ENCODE measurements at regions not wholly inside any gene's neighbourhood (a gene's known extent, or its start where the extent isn't known, plus 50 kb on each side); places are given as distances from the start of the nearest gene placed in this dataset.
A peak's percentile ranks its signal among the peaks of the same experiment; 100 is the strongest.

DNA sequence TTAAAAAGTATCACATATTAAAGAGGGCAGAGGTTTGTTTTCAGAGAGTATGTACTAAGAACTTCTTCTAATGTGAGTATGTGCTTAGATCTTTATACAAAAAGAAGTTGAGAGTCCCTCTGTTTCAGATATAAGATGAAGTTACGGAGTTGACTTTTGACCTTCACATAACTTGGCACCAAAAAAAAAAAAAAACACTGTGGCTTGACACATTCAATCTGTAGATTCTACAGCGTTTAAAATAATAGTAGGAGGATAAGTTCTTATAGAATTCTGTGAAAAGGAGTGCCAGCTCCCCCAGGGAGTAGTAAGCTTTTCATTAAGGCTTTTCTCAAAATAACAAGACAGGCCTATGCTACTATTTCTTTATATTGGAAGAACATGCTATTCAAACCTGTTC lies 105.4 kb upstream of the LRP1B start:
- H3K9me3 ChIP-seq: no peaks in the 10 kb centered on the region
- ATAC-seq (no peak), DNase-seq (no peak)
- H3K4me1 ChIP-seq: no peaks in the 10 kb centered on the region
- H3K27me3 ChIP-seq (ENCODE audit: insufficient read depth in 3 of 3, low read length in 2 of 3): no peaks in the 10 kb centered on the region
- no peak overlapping the region for H3K4me3 ChIP-seq
- intact Hi-C loops (cut with DNase I): no loop called here
- TF ChIP-seq, protein P1, sequence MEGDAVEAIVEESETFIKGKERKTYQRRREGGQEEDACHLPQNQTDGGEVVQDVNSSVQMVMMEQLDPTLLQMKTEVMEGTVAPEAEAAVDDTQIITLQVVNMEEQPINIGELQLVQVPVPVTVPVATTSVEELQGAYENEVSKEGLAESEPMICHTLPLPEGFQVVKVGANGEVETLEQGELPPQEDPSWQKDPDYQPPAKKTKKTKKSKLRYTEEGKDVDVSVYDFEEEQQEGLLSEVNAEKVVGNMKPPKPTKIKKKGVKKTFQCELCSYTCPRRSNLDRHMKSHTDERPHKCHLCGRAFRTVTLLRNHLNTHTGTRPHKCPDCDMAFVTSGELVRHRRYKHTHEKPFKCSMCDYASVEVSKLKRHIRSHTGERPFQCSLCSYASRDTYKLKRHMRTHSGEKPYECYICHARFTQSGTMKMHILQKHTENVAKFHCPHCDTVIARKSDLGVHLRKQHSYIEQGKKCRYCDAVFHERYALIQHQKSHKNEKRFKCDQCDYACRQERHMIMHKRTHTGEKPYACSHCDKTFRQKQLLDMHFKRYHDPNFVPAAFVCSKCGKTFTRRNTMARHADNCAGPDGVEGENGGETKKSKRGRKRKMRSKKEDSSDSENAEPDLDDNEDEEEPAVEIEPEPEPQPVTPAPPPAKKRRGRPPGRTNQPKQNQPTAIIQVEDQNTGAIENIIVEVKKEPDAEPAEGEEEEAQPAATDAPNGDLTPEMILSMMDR (IDR thresholded peaks at IDR 0.05): no peak
- WGBS, 3 donors: 52 to 64% (median 63%) methylated on average over 2 of the region's 2 CpGs
- no peaks in the 10 kb centered on the region for H3K36me3 ChIP-seq (ENCODE audit: insufficient read depth in 1 of 2, low read depth in 1 of 2)
- H3K27ac ChIP-seq: no peak overlapping the region

DNA sequence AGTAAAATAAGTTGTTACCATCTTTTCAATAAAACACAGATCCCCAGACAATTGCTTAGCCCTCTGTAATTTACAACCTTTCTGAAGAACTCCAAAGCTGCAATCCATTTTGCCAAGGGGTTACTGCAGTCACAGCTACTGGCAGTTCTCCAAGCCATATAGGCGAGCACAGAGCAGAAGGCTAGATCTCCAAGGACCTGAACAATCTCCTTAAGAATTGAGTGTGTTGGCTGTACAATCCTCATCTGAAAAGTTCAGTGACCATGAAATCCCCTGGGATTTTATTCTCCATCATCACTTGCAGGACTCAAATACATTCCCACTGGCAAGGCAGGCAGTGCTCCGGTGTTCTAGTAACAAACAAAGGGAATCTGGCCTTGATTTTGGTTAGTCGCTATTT lies 103.9 kb upstream of the LRP1B start:
- ATAC-seq: no peak
- no peaks in the 10 kb centered on the region for H3K27me3 ChIP-seq (ENCODE audit: insufficient read depth in 3 of 3, low read length in 2 of 3)
- no peaks in the 10 kb centered on the region for H3K9me3 ChIP-seq
- H3K4me1 ChIP-seq: no peaks in the 10 kb centered on the region
- H3K27ac ChIP-seq: no peak overlapping the region
- no peak overlapping the region for H3K4me3 ChIP-seq
- TF ChIP-seq, protein P1 (IDR thresholded peaks at IDR 0.05): no peak
- 19 to 38% (median 29%) methylated on average over 3 of the region's 3 CpGs for WGBS, 3 donors
- DNase-seq: peak in 1 of 2 donors; percentile 19
- H3K36me3 ChIP-seq (ENCODE audit: insufficient read depth in 1 of 2, low read depth in 1 of 2): no peaks in the 10 kb centered on the region
- intact Hi-C loops (cut with DNase I): no loop called here

DNA sequence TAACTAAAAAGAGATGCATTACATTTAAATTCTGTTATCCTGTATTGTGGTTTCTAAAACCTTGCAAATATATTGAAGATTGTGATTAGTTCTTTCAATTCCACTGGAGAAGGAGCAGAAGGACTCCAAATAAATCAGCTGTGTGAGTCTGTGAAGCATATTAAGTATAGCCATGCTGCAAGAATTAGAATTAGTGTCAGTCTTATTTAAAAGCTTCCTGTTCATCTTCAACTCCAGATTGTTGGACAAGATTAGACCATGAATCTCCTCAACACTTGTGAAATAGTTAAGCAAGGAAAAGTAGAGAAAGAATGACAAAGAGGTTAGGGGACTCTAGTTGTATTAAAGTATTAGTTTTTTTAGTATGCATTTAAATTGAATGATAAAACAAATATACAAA lies 92.5 kb upstream of the LRP1B start:
- Histone ChIP-seq H3K9me3 (no peaks in the 10 kb centered on the region), H3K36me3 (ENCODE audit: insufficient read depth in 1 of 2, low read depth in 1 of 2) (no peaks in the 10 kb centered on the region), H3K4me3 (no peak overlapping the region), H3K27me3 (ENCODE audit: insufficient read depth in 3 of 3, low read length in 2 of 3) (no peaks in the 10 kb centered on the region), H3K27ac (no peak overlapping the region), H3K4me1 (no peaks in the 10 kb centered on the region)
- TF ChIP-seq, protein P1 (IDR thresholded peaks at IDR 0.05): no peak
- no peak for ATAC-seq
- no peak for DNase-seq
- intact Hi-C loops (cut with DNase I): no loop called here

DNA sequence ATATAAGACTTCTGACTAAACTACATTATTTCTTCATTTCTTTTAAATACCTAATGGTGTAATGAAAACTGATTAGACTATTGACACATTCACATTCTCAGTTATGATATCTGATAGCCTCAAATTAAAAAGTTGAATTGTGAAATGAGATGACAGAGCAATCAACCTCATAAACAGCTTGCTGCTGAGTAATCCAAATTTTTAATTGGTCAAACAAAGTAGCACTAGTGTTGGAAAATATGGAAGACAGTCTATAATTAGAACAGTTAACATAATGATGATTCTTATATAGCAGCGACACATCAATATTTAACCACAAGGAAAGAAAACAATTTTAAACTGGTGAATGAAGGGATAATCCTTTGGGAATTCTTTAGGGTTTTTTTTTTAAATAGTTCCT lies 91.9 kb upstream of the LRP1B start:
- Histone ChIP-seq H3K27me3 (ENCODE audit: insufficient read depth in 3 of 3, low read length in 2 of 3) (no peaks in the 10 kb centered on the region), H3K36me3 (ENCODE audit: insufficient read depth in 1 of 2, low read depth in 1 of 2) (no peaks in the 10 kb centered on the region), H3K27ac (no peak overlapping the region), H3K9me3 (no peaks in the 10 kb centered on the region), H3K4me3 (no peak overlapping the region), H3K4me1 (no peaks in the 10 kb centered on the region)
- ATAC-seq: no peak
- DNase-seq: no peak
- WGBS, 3 donors: 42 to 83% (median 79%) methylated on average over 1 of the region's 1 CpG
- intact Hi-C loops (cut with DNase I): loop anchor here in 1 of 2 donors (1.0 kb wide), 1 partner anchor 9 kb away; no protein-coding TSS in a partner anchor
- TF ChIP-seq, protein P1 (IDR thresholded peaks at IDR 0.05): no peak

DNA sequence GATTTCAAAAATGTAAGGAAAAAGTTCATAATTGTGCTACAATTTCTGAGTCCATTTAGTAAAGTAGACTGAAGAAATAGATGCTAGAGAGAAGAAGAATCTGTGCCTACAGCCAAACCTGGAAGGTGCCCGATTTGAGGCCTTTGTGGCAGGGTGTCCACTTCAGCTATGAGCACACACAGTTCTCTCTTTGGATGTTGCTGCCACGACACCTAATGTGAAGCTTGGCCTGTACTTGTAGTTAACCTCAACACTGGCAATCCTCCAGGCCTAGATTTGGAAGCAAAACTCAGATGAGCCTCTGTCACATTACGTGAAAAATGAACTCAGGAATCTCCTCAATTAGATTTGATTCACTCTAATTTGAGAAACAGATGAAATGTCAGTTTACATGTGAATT lies 90.1 kb upstream of the LRP1B start:
- Histone ChIP-seq H3K27me3 (ENCODE audit: insufficient read depth in 3 of 3, low read length in 2 of 3) (no peaks in the 10 kb centered on the region), H3K27ac (no peak overlapping the region), H3K9me3 (no peaks in the 10 kb centered on the region), H3K4me3 (no peak overlapping the region), H3K36me3 (ENCODE audit: insufficient read depth in 1 of 2, low read depth in 1 of 2) (no peaks in the 10 kb centered on the region), H3K4me1 (no peaks in the 10 kb centered on the region)
- DNase-seq (no peak), ATAC-seq (no peak)
- intact Hi-C loops (cut with DNase I): no loop called here
- TF ChIP-seq, protein P1 (IDR thresholded peaks at IDR 0.05): no peak
- WGBS, 3 donors: 12 to 29% (median 14%) methylated on average over 3 of the region's 3 CpGs
